ENCODE measurements at regions not wholly inside any gene's neighbourhood (a gene's known extent, or its start where the extent isn't known, plus 50 kb on each side); places are given as distances from the start of the nearest gene placed in this dataset.

DNA sequence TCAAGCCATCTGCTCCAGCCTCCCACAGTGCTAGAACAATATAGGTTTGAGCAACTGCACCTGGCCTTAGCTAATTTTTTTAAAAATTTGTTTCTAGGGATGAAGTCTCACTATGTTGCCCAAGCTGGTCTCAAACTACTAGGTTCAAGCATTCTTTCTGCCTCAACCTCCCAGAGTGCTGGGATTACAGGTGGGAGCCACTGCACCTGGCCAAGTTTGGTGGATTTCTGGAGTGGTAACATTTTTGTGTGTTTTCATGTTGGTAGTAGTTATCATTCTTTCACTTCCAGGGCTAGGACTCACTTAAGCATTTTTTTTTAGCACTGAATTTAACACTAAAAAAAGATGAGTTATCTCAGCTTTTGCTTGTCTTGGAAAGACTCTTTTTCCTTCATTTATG, 328.0 kb upstream of the RGS6 start:
- Mint-ChIP-seq H3K4me1 (no peaks in the 10 kb centered on the region), H3K27ac (no peak overlapping the region), H3K9me3 (peaks cover 46% of the 10 kb centered on the region), H3K27me3 (ENCODE audit: low read depth, poor library complexity) (no peaks in the 10 kb centered on the region), H3K36me3 (ENCODE audit: low read depth) (peaks cover 48% of the 10 kb centered on the region), H3K4me3 (no peak overlapping the region)
- TF ChIP-seq CTCF (IDR thresholded peaks at IDR 0.05), result no peak
- no peak for DNase-seq

- peaks cover 28% of the 10 kb centered on the region for H3K9me3 Mint-ChIP-seq
- no peak for TF ChIP-seq CTCF (IDR thresholded peaks at IDR 0.05)
- H3K4me3 Mint-ChIP-seq, result no peak overlapping the region
- no peaks in the 10 kb centered on the region for H3K27me3 Mint-ChIP-seq (ENCODE audit: low read depth, poor library complexity)
- H3K36me3 Mint-ChIP-seq (ENCODE audit: low read depth), result peaks cover 31% of the 10 kb centered on the region
- no peak overlapping the region for H3K27ac Mint-ChIP-seq
- H3K4me1 Mint-ChIP-seq, result no peaks in the 10 kb centered on the region
- no peak for DNase-seq
Observed at GRCh38 chr14:71606064-71606463, 326.2 kb upstream of the RGS6 start.

- peaks cover 26% of the 10 kb centered on the region for H3K36me3 Mint-ChIP-seq (ENCODE audit: low read depth)
- H3K9me3 Mint-ChIP-seq, result peaks cover 23% of the 10 kb centered on the region
- no peak overlapping the region for H3K4me3 Mint-ChIP-seq
- DNase-seq, result no peak
- H3K4me1 Mint-ChIP-seq, result no peaks in the 10 kb centered on the region
- no peak for TF ChIP-seq CTCF (IDR thresholded peaks at IDR 0.05)
- peaks cover 2% of the 10 kb centered on the region for H3K27me3 Mint-ChIP-seq (ENCODE audit: low read depth, poor library complexity)
- no peak overlapping the region for H3K27ac Mint-ChIP-seq
Observed at GRCh38 chr14:71606575-71606974, 325.7 kb upstream of the RGS6 start.

GRCh38 chr14:71607056-71607455, 325.2 kb upstream of the RGS6 start:
- TF ChIP-seq CTCF (IDR thresholded peaks at IDR 0.05), result no peak
- no peak for DNase-seq
- H3K4me1 Mint-ChIP-seq, result no peaks in the 10 kb centered on the region
- H3K36me3 Mint-ChIP-seq (ENCODE audit: low read depth), result peaks cover 21% of the 10 kb centered on the region
- H3K4me3 Mint-ChIP-seq, result no peak overlapping the region
- no peak overlapping the region for H3K27ac Mint-ChIP-seq
- peaks cover 18% of the 10 kb centered on the region for H3K9me3 Mint-ChIP-seq
- peaks cover 3% of the 10 kb centered on the region for H3K27me3 Mint-ChIP-seq (ENCODE audit: low read depth, poor library complexity)

GRCh38 chr14:71610149-71610548, 322.1 kb upstream of the RGS6 start:
- H3K9me3 Mint-ChIP-seq, result peaks cover 6% of the 10 kb centered on the region
- H3K4me3 Mint-ChIP-seq, result no peak overlapping the region
- peak overlapping the region; percentile 48 for H3K27ac Mint-ChIP-seq
- H3K27me3 Mint-ChIP-seq (ENCODE audit: low read depth, poor library complexity), result peaks cover 3% of the 10 kb centered on the region
- no peaks in the 10 kb centered on the region for H3K4me1 Mint-ChIP-seq
- TF ChIP-seq CTCF (IDR thresholded peaks at IDR 0.05), result no peak
- H3K36me3 Mint-ChIP-seq (ENCODE audit: low read depth), result peaks cover 6% of the 10 kb centered on the region
- no peak for DNase-seq

- H3K36me3 Mint-ChIP-seq (ENCODE audit: low read depth), result no peaks in the 10 kb centered on the region
- H3K4me1 Mint-ChIP-seq, result no peaks in the 10 kb centered on the region
- no peaks in the 10 kb centered on the region for H3K9me3 Mint-ChIP-seq
- no peak overlapping the region for H3K27ac Mint-ChIP-seq
- no peak overlapping the region for H3K4me3 Mint-ChIP-seq
- TF ChIP-seq CTCF (IDR thresholded peaks at IDR 0.05), result no peak
- DNase-seq, result no peak
- peaks cover 3% of the 10 kb centered on the region for H3K27me3 Mint-ChIP-seq (ENCODE audit: low read depth, poor library complexity)
Observed at GRCh38 chr14:71610797-71611196, 321.4 kb upstream of the RGS6 start.
